Breast epithelium (tissue), 4 donors: ENCODE measurements at regions not wholly inside any gene's neighbourhood (a gene's known extent, or its start where the extent isn't known, plus 50 kb on each side); places are given as distances from the start of the nearest gene placed in this dataset.
"Not testable (repeated sequence)": the region's sequence is repeated elsewhere in the genome, so short reads cannot be mapped to it uniquely, and the experiment has no call there.

Source experiments
- DNase-seq, 2 donors: peaks; one replicate each; pipeline ENCODE4 v3.0.0-alpha.2; 2019; ENCODE audit warnings: low spot score in 2 of 2
- H3K27ac ChIP-seq, 2 donors: fragments of 200-600 bp; sonication (generic) in 1 of 2; one replicate each; pipeline ENCODE4 v1.5.1; 2016 to 2019; ENCODE audit warnings: mild to moderate bottlenecking in 1 of 2
- H3K27me3 ChIP-seq, 2 donors: fragments of 200-600 bp; sonication (generic) in 1 of 2; one replicate each; pipeline versions ENCODE4 v1.5.1 to v1.6.0; 2017 to 2019; ENCODE audit warnings: control low read depth in 1 of 2, mild to moderate bottlenecking in 1 of 2
- H3K36me3 ChIP-seq: fragments of 200-600 bp; one replicate; pipeline ENCODE4 v1.5.1; 2019
- H3K4me1 ChIP-seq, 2 donors: fragments of 200-600 bp; sonication (generic); one replicate each; pipeline ENCODE4 v1.5.1; 2016 to 2019; ENCODE audit warnings: control low read depth in 1 of 2
- H3K4me3 ChIP-seq, 3 donors: fragments of 200-600 bp; sonication (generic); 1 replicate in 2 of 3; 2 replicates in 1 of 3; pipeline ENCODE4 v1.5.1; 2016 to 2019; ENCODE audit warnings: mild to moderate bottlenecking in 3 of 3, moderate library complexity in 2 of 3
- H3K9me3 ChIP-seq, 2 donors: fragments of 200-600 bp; sonication (generic) in 1 of 2; one replicate each; pipeline ENCODE4 v1.5.1; 2016 to 2019; ENCODE audit warnings: control low read depth in 1 of 2
- POLR2A ChIP-seq: fragments of 450-650 bp; IDR thresholded peaks from one replicate; pipeline ENCODE4 v1.6.1; 2016; ENCODE audit warnings: antibody characterized with exemption, mild to moderate bottlenecking, moderate library complexity
- POLR2AphosphoS5 ChIP-seq, 3 donors: sonication (generic); formaldehyde crosslinking; IDR thresholded peaks; one replicate each; pipeline ENCODE4 v1.6.1; 2017; ENCODE audit warnings: antibody characterized with exemption in 3 of 3
- intact Hi-C: fragments of 100-400 bp; cut with DNase I; formaldehyde crosslinking; loops from one replicate; pipeline ENCODE4 v1.15.1; 2023; ENCODE audit warnings: low total_unique reads
- TF ChIP-seq, protein P1 (sequence below), 3 donors: fragments of 450-650 bp; IDR thresholded peaks; one replicate each; pipeline ENCODE4 v1.5.1; 2016 to 2017; ENCODE audit warnings: antibody characterized with exemption in 3 of 3, mild to moderate bottlenecking in 3 of 3, moderate library complexity in 3 of 3

DNA sequence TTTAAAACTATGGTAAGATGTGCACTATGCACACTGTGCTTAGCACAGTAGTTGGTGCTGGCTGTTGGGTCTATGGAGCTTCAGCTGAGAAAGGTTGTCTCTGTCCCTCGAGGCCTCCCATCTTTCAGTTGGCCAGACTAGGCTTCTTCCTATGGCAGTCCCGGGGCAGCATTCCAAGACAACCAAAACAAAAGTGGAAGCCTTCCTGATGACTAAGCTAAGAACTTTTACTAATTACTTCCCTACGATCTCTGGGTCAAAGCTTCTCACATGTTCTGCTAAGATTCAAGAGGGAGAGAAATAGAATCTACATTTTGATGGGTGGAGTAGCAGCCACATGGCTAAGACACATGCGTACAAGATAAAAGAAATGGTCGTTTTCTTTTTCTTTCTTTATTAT, 342.8 kb downstream of the TUSC7 start:
- TF ChIP-seq, protein P1, sequence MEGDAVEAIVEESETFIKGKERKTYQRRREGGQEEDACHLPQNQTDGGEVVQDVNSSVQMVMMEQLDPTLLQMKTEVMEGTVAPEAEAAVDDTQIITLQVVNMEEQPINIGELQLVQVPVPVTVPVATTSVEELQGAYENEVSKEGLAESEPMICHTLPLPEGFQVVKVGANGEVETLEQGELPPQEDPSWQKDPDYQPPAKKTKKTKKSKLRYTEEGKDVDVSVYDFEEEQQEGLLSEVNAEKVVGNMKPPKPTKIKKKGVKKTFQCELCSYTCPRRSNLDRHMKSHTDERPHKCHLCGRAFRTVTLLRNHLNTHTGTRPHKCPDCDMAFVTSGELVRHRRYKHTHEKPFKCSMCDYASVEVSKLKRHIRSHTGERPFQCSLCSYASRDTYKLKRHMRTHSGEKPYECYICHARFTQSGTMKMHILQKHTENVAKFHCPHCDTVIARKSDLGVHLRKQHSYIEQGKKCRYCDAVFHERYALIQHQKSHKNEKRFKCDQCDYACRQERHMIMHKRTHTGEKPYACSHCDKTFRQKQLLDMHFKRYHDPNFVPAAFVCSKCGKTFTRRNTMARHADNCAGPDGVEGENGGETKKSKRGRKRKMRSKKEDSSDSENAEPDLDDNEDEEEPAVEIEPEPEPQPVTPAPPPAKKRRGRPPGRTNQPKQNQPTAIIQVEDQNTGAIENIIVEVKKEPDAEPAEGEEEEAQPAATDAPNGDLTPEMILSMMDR (IDR thresholded peaks at IDR 0.05), result no peak
- TF ChIP-seq POLR2A, result no peak
- no peak for TF ChIP-seq POLR2AphosphoS5 (IDR thresholded peaks at IDR 0.05)
- Histone ChIP-seq H3K9me3 (no peaks in the 10 kb centered on the region), H3K27me3 (no peaks in the 10 kb centered on the region), H3K36me3 (no peaks in the 10 kb centered on the region), H3K4me3 (no peak overlapping the region), H3K4me1 (no peaks in the 10 kb centered on the region), H3K27ac (no peak overlapping the region)
- no peak for DNase-seq
- intact Hi-C loops, result no loop called here

DNA sequence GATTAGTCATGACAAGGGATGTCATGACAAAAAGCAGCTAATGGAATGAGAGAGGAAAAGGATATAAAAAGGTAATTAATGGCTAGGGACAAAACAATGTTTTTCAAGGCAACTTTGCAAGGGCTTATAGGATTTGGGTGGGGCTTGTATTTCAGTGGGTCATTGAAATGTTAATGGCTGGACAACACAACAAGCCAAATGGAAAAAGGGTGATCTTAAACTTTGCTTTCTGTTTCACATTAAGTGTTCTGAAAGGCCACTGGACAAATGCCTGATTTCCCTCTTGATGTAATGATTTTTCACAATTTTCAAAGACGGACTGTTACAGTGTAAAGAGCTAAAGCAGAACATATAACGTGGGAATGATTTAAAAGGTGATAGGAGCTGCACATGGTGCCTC, 345.0 kb downstream of the TUSC7 start:
- Histone ChIP-seq H3K27me3 (no peaks in the 10 kb centered on the region), H3K9me3 (no peaks in the 10 kb centered on the region), H3K4me3 (no peak overlapping the region), H3K27ac (no peak overlapping the region), H3K36me3 (no peaks in the 10 kb centered on the region), H3K4me1 (no peaks in the 10 kb centered on the region)
- intact Hi-C loops, result no loop called here
- TF ChIP-seq POLR2AphosphoS5 (IDR thresholded peaks at IDR 0.05), result no peak
- TF ChIP-seq POLR2A, result no peak
- TF ChIP-seq, protein P1 (IDR thresholded peaks at IDR 0.05), result no peak
- no peak for DNase-seq

DNA sequence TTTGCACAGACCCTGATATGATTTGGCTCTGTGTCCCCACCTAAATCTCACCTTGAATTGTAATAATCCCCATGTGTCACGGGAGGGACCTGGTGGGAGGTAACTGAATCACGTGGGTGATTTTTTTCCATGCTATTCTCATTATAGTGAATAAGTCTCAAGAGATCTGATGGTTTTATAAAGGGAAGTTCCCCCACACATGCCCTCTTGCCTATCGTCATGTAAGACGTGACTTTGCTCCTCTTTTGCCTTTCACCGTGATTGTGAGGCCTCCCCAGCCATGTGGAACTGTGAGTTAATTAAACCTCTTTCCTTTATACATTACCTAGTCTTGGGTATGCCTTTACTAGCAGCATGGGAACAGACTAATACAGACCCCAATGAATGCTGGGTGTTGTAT, 347.4 kb downstream of the TUSC7 start:
- H3K9me3 ChIP-seq, DNase-seq, H3K4me3 ChIP-seq, intact Hi-C loops, H3K27me3 ChIP-seq, H3K4me1 ChIP-seq, H3K36me3 ChIP-seq, H3K27ac ChIP-seq: not testable (repeated sequence)

DNA sequence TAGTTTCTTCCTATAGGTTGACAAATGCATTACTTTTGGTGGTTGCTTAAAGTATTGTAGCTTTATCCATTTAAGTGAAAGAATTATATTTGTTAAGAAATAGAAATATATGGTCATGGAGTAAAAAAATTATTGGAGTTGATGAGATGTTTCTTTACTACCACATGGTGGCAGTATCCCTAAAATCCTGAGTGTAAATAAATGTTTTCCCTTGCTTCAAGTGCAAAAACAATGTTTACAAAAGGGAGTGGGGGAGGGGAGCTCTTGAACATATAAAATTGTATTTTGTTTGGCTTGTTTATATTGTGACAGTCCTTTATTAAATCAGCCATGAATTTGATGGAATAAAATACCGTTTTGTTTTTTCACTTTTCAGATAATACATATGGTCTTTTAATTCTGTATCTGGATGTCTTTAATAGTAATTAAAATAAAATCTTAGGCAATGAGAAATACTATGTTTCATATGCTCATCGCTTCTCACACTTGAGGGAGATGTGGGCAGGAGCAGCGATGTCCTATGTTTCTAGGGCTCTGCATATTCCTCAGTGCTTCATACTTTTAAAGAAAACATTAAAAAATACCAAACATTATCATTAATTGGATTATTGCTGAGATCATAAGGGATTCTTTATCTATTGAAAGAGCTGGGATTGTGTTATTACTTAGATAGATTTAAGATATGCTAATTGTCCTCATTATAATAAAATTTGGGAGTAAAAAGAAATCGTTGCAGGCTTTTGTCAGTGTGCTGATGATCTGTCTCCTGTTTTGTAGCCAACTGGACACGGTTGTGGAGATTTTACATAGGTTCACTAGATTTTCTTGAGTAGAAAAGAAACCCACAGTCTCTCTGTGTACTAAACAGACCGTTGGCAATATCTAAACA, 349.7 kb downstream of the TUSC7 start:
- DNase-seq, result no peak
- H3K27ac ChIP-seq, result no peak overlapping the region
- no peak overlapping the region for H3K4me3 ChIP-seq
- intact Hi-C loops, result no loop called here
- TF ChIP-seq POLR2A (no peak), POLR2AphosphoS5 (IDR thresholded peaks at IDR 0.05) (no peak)
- TF ChIP-seq, protein P1 (IDR thresholded peaks at IDR 0.05), result peak in 2 of 3 donors; percentile 25 to 43
- H3K4me1 ChIP-seq, result no peaks in the 10 kb centered on the region
- no peaks in the 10 kb centered on the region for H3K27me3 ChIP-seq
- no peaks in the 10 kb centered on the region for H3K36me3 ChIP-seq
- no peaks in the 10 kb centered on the region for H3K9me3 ChIP-seq

DNA sequence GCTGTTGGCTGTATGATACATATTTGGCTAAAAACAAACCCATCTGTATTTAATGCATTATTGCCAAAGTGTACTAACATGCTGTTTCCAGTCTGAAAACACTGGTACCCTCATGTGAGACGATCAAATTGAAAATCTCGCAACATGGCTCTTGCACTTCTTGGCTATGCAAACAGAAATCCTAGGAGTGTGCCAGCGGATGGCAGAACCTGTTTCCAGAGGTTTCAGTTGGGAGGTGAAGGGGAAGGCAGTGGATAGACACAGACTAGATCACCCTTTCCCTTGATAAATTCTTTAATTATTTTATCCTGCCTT, 350.3 kb downstream of the TUSC7 start:
- Histone ChIP-seq H3K27me3 (no peaks in the 10 kb centered on the region), H3K4me3 (no peak overlapping the region), H3K9me3 (no peaks in the 10 kb centered on the region), H3K36me3 (no peaks in the 10 kb centered on the region), H3K4me1 (no peaks in the 10 kb centered on the region), H3K27ac (no peak overlapping the region)
- no peak for DNase-seq
- intact Hi-C loops, result no loop called here
- TF ChIP-seq POLR2AphosphoS5 (IDR thresholded peaks at IDR 0.05) (no peak), POLR2A (no peak)
- TF ChIP-seq, protein P1 (IDR thresholded peaks at IDR 0.05), result no peak
